Fibroblast of pulmonary artery (primary cell): ENCODE measurements at regions not wholly inside any gene's neighbourhood (a gene's known extent, or its start where the extent isn't known, plus 50 kb on each side); places are given as distances from the start of the nearest gene placed in this dataset.

Experiments used
- DNase-seq: peaks from one replicate; pipeline ENCODE4 v3.0.0-alpha.2; 2010; ENCODE audit warnings: low read depth
- H3K4me3 ChIP-seq: replicated peaks from 2 replicates; pipeline ENCODE4 v1.5.1; 2011; ENCODE audit warnings: low read depth, mild to moderate bottlenecking, control low read depth, low read length, moderate library complexity
- CTCF ChIP-seq: IDR thresholded peaks from 2 replicates; pipeline ENCODE4 v1.5.1; 2011; ENCODE audit warnings: mild to moderate bottlenecking, control low read depth, low read length, inconsistent platforms; ENCODE audit errors: missing control alignments

- H3K4me3 ChIP-seq, result no peak overlapping the region
- no peak for TF ChIP-seq CTCF
- no peak for DNase-seq
These were observed 175.8 kb upstream of the ZBTB20 start for GRCh38 chr3:115322901-115323300.

GRCh38 chr3:115323380-115323779 lies 176.3 kb upstream of the ZBTB20 start:
- DNase-seq, result no peak
- H3K4me3 ChIP-seq, result no peak overlapping the region
- TF ChIP-seq CTCF, result no peak

GRCh38 chr3:115324056-115324455 lies 177.0 kb upstream of the ZBTB20 start:
- DNase-seq, result no peak
- H3K4me3 ChIP-seq, result no peak overlapping the region
- TF ChIP-seq CTCF, result no peak

- no peak for TF ChIP-seq CTCF
- DNase-seq, result peak; percentile 72
- no peak overlapping the region for H3K4me3 ChIP-seq
These were observed 178.5 kb upstream of the ZBTB20 start for GRCh38 chr3:115325539-115325938.

- TF ChIP-seq CTCF, result no peak
- DNase-seq, result peak; percentile 85
These were observed 183.3 kb upstream of the ZBTB20 start for GRCh38 chr3:115330430-115330829.

GRCh38 chr3:115332998-115333397 lies 185.9 kb upstream of the ZBTB20 start:
- no peak for DNase-seq
- H3K4me3 ChIP-seq, result no peak overlapping the region
- no peak for TF ChIP-seq CTCF

More at GRCh38 chr3:115330430-115330829, 183.3 kb upstream of the ZBTB20 start:
- H3K4me3 ChIP-seq, result no peak overlapping the region

GRCh38 chr3:115336836-115337235 lies 189.7 kb upstream of the ZBTB20 start:
- TF ChIP-seq CTCF, result no peak
- H3K4me3 ChIP-seq, result no peak overlapping the region
- DNase-seq, result no peak
